NT2/D1 (cell line): ENCODE measurements at regions not wholly inside any gene's neighbourhood (a gene's known extent, or its start where the extent isn't known, plus 50 kb on each side); places are given as distances from the start of the nearest gene placed in this dataset.

Experiments used
- DNase-seq: peaks from one replicate; pipeline ENCODE4 v3.0.0-alpha.2; 2011; ENCODE audit warnings: low read depth, low spot score
- H3K27me3 ChIP-seq: 2 replicates; pipeline ENCODE4 v1.6.0; 2011; ENCODE audit warnings: mild to moderate bottlenecking; ENCODE audit not compliant: insufficient read length, insufficient read depth
- H3K36me3 ChIP-seq: 2 replicates; pipeline ENCODE4 v1.6.1; 2011; ENCODE audit warnings: mild to moderate bottlenecking, low read length, mixed read lengths; ENCODE audit not compliant: insufficient read depth, insufficient read length
- H3K4me1 ChIP-seq: 2 replicates; pipeline ENCODE4 v1.5.1; 2011; ENCODE audit not compliant: insufficient read depth, insufficient read length
- H3K4me3 ChIP-seq: 2 replicates; pipeline ENCODE4 v1.5.1; 2011; ENCODE audit warnings: low read depth; ENCODE audit not compliant: insufficient read length
- H3K9ac ChIP-seq: 2 replicates; pipeline ENCODE4 v1.6.0; 2011; ENCODE audit warnings: low read depth; ENCODE audit not compliant: insufficient read length
- H3K9me3 ChIP-seq: 2 replicates; pipeline ENCODE4 v1.5.1; 2011; ENCODE audit warnings: mild to moderate bottlenecking, low read length; ENCODE audit not compliant: insufficient read depth
- SUZ12 ChIP-seq: IDR thresholded peaks from 2 replicates; pipeline ENCODE4 v1.6.1; 2011; ENCODE audit not compliant: insufficient read length, insufficient read depth; ENCODE audit errors: extremely low read depth
- YY1 ChIP-seq: IDR thresholded peaks from 2 replicates; pipeline ENCODE4 v1.6.1; 2011; ENCODE audit not compliant: insufficient read length, insufficient read depth
- ZNF274 ChIP-seq: IDR thresholded peaks from 2 replicates; pipeline ENCODE4 v1.6.1; 2011; ENCODE audit warnings: mild to moderate bottlenecking, low read depth, low read length

GRCh38 chr5:163024936-163025335 is 412.5 kb upstream of the CCNG1 start:
- TF ChIP-seq SUZ12: no peak
- TF ChIP-seq ZNF274: no peak
- TF ChIP-seq YY1: no peak
- no peaks in the 10 kb centered on the region for H3K4me1 ChIP-seq
- DNase-seq: no peak
- H3K9ac ChIP-seq: no peak overlapping the region
- no peaks in the 10 kb centered on the region for H3K36me3 ChIP-seq
- H3K27me3 ChIP-seq: no peaks in the 10 kb centered on the region
- no peaks in the 10 kb centered on the region for H3K9me3 ChIP-seq
- H3K4me3 ChIP-seq: no peak overlapping the region

GRCh38 chr5:163033656-163034055 is 403.7 kb upstream of the CCNG1 start:
- Histone ChIP-seq H3K4me3 (no peak overlapping the region), H3K9me3 (no peaks in the 10 kb centered on the region), H3K36me3 (no peaks in the 10 kb centered on the region), H3K9ac (no peak overlapping the region), H3K4me1 (no peaks in the 10 kb centered on the region), H3K27me3 (no peaks in the 10 kb centered on the region)
- TF ChIP-seq YY1 (no peak), SUZ12 (no peak), ZNF274 (no peak)
- no peak for DNase-seq

GRCh38 chr5:163041254-163041653 is 396.1 kb upstream of the CCNG1 start:
- no peak overlapping the region for H3K9ac ChIP-seq
- H3K9me3 ChIP-seq: no peaks in the 10 kb centered on the region
- no peaks in the 10 kb centered on the region for H3K4me1 ChIP-seq
- no peaks in the 10 kb centered on the region for H3K27me3 ChIP-seq
- no peak for DNase-seq
- no peaks in the 10 kb centered on the region for H3K36me3 ChIP-seq
- H3K4me3 ChIP-seq: no peak overlapping the region
- TF ChIP-seq ZNF274: no peak
- TF ChIP-seq SUZ12: no peak
- TF ChIP-seq YY1: no peak

- no peaks in the 10 kb centered on the region for H3K4me1 ChIP-seq
- H3K9me3 ChIP-seq: no peaks in the 10 kb centered on the region
- TF ChIP-seq SUZ12 (no peak), ZNF274 (no peak), YY1 (no peak)
- H3K4me3 ChIP-seq: no peak overlapping the region
- H3K36me3 ChIP-seq: no peaks in the 10 kb centered on the region
- H3K9ac ChIP-seq: no peak overlapping the region
- DNase-seq: no peak
- no peaks in the 10 kb centered on the region for H3K27me3 ChIP-seq
These were observed 357.8 kb upstream of the CCNG1 start for GRCh38 chr5:163079618-163080017.

GRCh38 chr5:163089230-163089629 is 348.2 kb upstream of the CCNG1 start:
- no peak for DNase-seq
- H3K27me3 ChIP-seq: no peaks in the 10 kb centered on the region
- no peak overlapping the region for H3K4me3 ChIP-seq
- TF ChIP-seq SUZ12: no peak
- no peak for TF ChIP-seq YY1
- TF ChIP-seq ZNF274: no peak
- no peaks in the 10 kb centered on the region for H3K9me3 ChIP-seq
- H3K4me1 ChIP-seq: no peaks in the 10 kb centered on the region
- H3K36me3 ChIP-seq: no peaks in the 10 kb centered on the region
- no peak overlapping the region for H3K9ac ChIP-seq

- DNase-seq: no peak
- no peaks in the 10 kb centered on the region for H3K4me1 ChIP-seq
- H3K27me3 ChIP-seq: no peaks in the 10 kb centered on the region
- TF ChIP-seq YY1 (no peak), SUZ12 (no peak), ZNF274 (no peak)
- H3K9ac ChIP-seq: no peak overlapping the region
- no peaks in the 10 kb centered on the region for H3K9me3 ChIP-seq
- no peaks in the 10 kb centered on the region for H3K36me3 ChIP-seq
- no peak overlapping the region for H3K4me3 ChIP-seq
These were observed 347.5 kb upstream of the CCNG1 start for GRCh38 chr5:163089926-163090325.

- TF ChIP-seq YY1 (no peak), SUZ12 (no peak), ZNF274 (no peak)
- Histone ChIP-seq H3K36me3 (no peaks in the 10 kb centered on the region), H3K4me1 (no peaks in the 10 kb centered on the region), H3K27me3 (no peaks in the 10 kb centered on the region), H3K4me3 (no peak overlapping the region), H3K9ac (no peak overlapping the region), H3K9me3 (no peaks in the 10 kb centered on the region)
- no peak for DNase-seq
These were observed 342.8 kb upstream of the CCNG1 start for GRCh38 chr5:163094492-163095180.
